K562 (cell line): ENCODE measurements at regions not wholly inside any gene's neighbourhood (a gene's known extent, or its start where the extent isn't known, plus 50 kb on each side); places are given as distances from the start of the nearest gene placed in this dataset.

Source experiments
- ZBTB40 ChIP-seq, 2 experiments: fragments of 450-650 bp in 1 of 2; sonication (generic) in 1 of 2; formaldehyde crosslinking in 1 of 2; IDR thresholded peaks; 2 replicates each; pipeline versions ENCODE4 v1.7.1 to v1.9.0; 2016 to 2022; ENCODE audit warnings: inconsistent platforms in 1 of 2, mild to moderate bottlenecking in 1 of 2, missing genetic modification reagents in 1 of 2
- ZFP91 ChIP-seq: sonication (generic); formaldehyde crosslinking; IDR thresholded peaks from 2 replicates; pipeline ENCODE4 v1.8.0; 2022; ENCODE audit warnings: mild to moderate bottlenecking, missing genetic modification reagents

- TF ChIP-seq ZBTB40 (IDR thresholded peaks at IDR 0.05) (no peak), ZBTB40 (CRISPR knock-in tag; IDR thresholded peaks at IDR 0.05) (no peak), ZFP91 (CRISPR knock-in tag) (no peak)
Measured at GRCh38 chr14:41313196-41313595, 293.5 kb upstream of the LRFN5 start (continued).
